GM18870 (cell line): ENCODE measurements at regions not wholly inside any gene's neighbourhood (a gene's known extent, or its start where the extent isn't known, plus 50 kb on each side); places are given as distances from the start of the nearest gene placed in this dataset.

Experiments used
- ATAC-seq: cut with Tn5 transposase; IDR thresholded peaks from one replicate; pipeline ENCODE4 v1.9.1; 2021; ENCODE audit warnings: moderate library complexity; ENCODE audit not compliant: unreplicated experiment

DNA sequence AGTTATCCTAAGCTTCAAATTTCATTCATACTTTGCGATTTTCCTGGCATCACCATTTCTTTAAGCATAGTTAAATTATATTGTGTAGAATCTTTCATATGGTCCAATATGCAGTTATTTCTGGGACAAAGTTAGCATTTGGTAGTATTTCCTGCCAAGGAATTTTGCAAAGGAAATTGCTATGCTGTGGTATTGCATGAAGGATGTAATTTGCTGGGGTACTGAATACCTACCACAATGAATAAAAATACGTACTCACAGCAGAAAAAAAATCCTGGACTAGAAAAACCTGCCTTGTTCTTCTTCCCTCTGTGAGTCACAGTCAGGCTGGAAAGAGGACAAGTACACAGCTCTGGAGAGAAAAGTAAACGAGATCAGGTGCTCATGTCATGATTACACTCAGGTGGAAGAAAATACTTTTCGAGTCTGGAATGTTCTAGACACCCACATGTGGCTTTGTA, 241.2 kb downstream of the PTBP2 start:
- no peak for ATAC-seq

DNA sequence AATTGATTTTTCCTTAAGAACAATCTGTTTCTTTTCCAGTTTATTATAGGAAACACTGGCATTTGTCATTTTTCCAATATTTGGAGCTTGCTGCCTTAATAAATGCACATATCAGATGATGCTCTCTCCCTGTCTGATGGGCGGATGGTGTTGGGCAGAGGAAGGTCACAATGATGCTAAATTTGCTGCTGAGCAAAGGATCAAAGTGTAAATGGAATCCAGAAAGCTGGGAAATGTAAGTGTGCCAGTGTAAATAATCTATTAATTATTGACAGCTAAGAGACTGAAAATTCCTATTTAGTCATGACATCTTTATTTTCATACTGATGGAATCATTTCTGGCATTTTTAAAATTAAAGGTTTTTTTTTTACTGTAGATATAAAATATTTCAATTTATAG, 243.2 kb downstream of the PTBP2 start:
- ATAC-seq = no peak

DNA sequence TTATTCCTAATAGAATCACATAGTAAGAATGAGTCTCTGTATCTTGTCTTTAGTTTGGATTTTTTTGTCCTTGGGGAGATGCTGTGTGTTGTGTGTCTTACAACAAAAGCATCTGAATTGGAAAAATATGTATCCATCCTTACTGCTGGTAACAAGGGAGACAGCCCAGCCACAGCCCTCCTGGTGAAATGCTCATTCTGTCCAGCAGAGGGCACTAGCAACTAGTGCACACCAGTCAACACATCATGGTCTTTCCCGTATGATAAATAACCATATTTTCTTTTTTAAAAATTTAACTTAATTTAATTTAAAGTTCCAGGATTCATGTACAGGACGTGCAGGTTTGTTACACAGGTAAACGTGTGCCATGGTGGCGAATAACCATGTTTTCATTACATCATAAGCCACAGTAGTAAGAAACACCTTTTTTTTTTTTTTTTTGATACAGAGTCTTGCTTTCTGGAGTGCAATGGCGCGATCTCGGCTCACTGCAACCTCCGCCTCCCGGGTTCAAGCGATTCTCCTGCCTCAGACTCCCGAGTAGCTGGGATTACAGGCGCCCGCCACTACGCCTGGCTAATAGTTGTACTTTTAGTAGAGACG, 245.1 kb downstream of the PTBP2 start:
- ATAC-seq = peak; percentile 86

- no peak for ATAC-seq
Observed at GRCh38 chr1:96967311-96967710, 245.7 kb downstream of the PTBP2 start.

GRCh38 chr1:96968541-96968940, 247.0 kb downstream of the PTBP2 start:
- no peak for ATAC-seq

- no peak for ATAC-seq
Observed at GRCh38 chr1:96968983-96969382, 247.4 kb downstream of the PTBP2 start.

- no peak for ATAC-seq
Observed at GRCh38 chr1:96969656-96970163, 248.1 kb downstream of the PTBP2 start.

DNA sequence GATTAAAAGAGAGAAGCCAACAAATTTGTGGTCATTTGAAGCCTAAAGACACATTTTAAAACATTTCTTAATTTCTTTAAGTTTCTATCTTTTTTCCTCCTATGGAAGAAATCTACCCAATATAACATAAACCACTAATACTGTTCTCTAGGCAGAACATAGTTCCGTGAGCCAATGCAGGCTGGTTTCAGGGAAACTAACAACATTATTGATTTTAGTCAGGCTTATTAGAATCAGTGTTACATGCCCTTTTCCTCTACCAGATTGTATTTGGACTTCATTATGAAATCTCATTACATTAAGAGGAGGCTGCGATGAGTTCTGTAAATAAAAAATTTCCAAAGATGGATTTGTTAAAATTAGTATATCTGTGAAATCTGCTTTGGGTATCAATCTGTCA, 249.9 kb downstream of the PTBP2 start:
- ATAC-seq = no peak

- ATAC-seq = no peak
Observed at GRCh38 chr1:96971849-96972602, 250.4 kb downstream of the PTBP2 start.

DNA sequence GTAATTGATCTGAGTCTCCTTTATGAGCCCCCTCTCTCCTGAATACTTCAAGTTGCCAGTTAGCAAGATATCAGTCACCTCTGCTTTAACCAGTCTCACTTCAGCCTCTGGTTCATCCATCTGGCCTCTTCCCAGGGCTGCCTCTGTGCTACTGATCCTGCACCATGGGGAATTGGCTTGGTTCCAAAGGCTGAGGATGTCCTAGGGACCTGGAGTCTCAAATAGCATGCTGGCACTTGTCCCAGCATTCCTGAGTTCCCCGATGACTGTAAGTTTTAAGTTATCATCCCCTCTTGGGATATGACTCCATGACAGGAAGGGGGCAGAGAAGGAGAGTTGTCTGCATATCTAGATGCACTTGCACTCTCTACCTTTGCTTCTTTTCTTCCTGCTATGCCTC, 252.0 kb downstream of the PTBP2 start:
- ATAC-seq = no peak

GRCh38 chr1:96978444-96978843, 256.9 kb downstream of the PTBP2 start:
- ATAC-seq = no peak

DNA sequence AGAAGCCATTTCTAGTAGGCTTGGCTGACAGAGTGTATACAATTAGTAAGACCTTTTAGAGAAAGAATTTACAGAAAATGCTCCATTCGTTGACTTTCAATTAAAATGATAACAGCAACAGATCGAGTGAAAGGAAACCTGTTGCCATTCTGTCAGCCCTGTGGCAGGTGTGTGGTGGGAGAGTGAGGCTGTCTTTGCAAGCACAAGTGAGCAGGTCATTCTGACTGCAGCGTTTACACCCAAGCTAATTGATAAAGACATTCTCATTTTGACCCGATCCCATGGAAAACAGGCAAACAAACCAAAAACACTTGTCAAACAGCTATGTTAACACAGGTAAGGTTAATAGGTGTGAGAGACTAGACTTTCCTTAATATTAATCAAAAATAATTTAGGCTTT, 257.3 kb downstream of the PTBP2 start:
- no peak for ATAC-seq

- ATAC-seq = no peak
Observed at GRCh38 chr1:96979304-96980268, 258.0 kb downstream of the PTBP2 start.

- no peak for ATAC-seq
Observed at GRCh38 chr1:96980448-96980847, 258.9 kb downstream of the PTBP2 start.

GRCh38 chr1:96981181-96981580, 259.6 kb downstream of the PTBP2 start:
- ATAC-seq = no peak

- ATAC-seq = no peak
Observed at GRCh38 chr1:96982118-96982517, 260.5 kb downstream of the PTBP2 start.

DNA sequence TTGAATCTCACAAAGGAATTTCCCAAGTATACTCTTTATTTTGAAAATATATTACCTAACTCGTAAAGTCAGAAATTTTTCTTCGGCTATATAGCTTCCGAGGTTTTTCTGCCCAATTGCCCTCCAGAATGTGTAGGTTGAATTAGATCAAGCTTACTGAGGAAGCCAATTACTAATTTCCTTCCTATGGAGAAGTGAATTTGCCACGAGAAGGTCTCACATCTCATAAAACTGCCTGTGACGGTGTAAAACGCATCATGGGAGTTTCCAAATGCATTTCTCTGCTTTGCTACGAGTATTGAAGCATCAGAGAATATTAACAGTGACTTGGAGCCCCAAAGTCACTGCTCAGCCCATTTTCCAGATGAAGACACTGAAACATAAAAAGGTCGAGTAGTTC, 262.3 kb downstream of the PTBP2 start:
- no peak for ATAC-seq

DNA sequence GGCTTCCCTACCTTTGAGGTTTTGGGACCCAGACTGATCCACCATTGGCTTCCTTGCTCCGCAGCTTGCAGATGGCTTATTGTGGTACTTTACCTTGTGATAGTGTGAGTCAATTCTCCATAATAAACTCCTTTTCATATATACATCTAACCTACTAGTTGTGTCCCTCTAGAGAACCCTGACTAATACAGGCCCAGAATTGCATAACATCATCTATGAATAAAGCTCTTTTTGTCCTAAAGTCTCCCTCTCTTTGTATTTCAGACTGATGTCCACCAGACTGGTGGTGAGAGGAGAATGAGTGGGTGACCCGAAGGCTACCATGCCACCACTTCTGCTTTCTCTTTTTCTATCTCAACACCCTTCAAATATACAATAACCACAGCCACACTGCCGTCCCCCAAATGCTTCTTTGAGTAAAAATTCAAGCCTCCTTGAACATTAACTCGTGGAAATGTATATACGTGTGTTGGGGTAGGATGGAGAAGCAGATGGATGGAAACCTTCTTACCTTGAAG, 265.7 kb downstream of the PTBP2 start:
- no peak for ATAC-seq

GRCh38 chr1:96989302-96989701, 267.7 kb downstream of the PTBP2 start:
- ATAC-seq = no peak

- ATAC-seq = no peak
Observed at GRCh38 chr1:96990136-96990535, 268.6 kb downstream of the PTBP2 start.

DNA sequence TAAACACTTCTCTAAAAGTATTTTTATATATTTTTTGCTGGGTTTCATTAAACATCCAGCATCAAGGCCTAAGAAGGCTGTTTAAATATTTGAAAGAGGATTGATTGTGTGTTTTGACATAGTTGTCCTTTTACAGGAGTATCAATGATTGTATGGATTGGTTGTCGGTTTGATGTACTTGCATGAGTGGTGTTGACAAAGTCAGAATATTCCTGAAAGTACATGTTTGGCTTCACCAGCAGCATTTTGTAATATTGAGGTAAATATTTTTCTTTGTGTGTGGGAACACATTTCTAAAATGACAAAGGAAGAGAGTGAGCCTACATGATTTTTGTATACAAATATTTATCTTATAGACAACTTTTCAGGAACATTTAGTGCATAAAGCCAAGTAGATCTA, 269.7 kb downstream of the PTBP2 start:
- ATAC-seq = no peak
